GM18909 (cell line): ENCODE measurements at regions not wholly inside any gene's neighbourhood (a gene's known extent, or its start where the extent isn't known, plus 50 kb on each side); places are given as distances from the start of the nearest gene placed in this dataset.
A peak's percentile ranks its signal among the peaks of the same experiment; 100 is the strongest.
"Not testable (repeated sequence)": the region's sequence is repeated elsewhere in the genome, so short reads cannot be mapped to it uniquely, and the experiment has no call there.

Source experiments
- ATAC-seq: cut with Tn5 transposase; IDR thresholded peaks from one replicate; pipeline ENCODE4 v1.9.1; 2021; ENCODE audit warnings: mild to moderate bottlenecking; ENCODE audit not compliant: unreplicated experiment, poor library complexity

DNA sequence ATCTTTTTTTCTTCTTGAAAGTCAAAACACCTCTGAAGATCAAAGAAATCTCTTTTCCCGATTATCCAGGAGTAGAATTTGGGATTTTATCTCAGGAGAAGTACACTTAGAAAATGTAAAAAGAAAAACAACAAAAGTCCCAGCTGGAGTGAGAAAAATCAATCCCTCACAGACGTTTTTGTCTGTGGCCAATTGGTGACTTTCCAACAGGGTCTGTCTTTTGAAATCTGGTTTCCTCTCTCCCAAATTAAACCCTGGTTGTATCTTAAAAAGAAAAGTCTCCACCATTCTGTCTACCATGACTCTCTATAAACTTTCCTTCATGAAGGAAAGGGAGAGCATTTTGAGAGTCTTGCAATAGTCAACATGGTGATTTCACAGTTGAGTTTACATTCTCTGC is 88.1 kb downstream of the DACT1 start:
- no peak for ATAC-seq

GRCh38 chr14:58730792-58731464 is 93.2 kb downstream of the DACT1 start:
- ATAC-seq: no peak

- no peak for ATAC-seq
These were observed 93.9 kb downstream of the DACT1 start for GRCh38 chr14:58731465-58732293.

DNA sequence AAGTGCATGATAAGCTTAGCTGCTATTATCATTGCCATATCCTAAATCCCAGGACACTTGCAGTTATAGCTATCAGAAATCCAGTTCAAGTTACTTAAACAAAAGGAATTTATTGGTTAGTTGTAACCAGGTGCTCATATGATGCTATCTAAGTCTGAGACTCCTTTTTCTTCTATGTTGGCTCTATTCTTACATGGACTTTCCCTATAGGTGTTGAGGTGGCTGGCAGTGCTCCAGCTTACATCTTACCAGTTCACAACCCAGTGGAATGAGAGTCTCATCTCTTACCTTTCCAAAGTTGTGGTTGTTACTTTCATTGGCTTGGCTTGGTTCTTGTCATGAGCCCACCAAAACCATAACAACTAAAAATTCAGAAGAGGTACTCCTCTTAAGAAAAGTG is 94.6 kb downstream of the DACT1 start:
- ATAC-seq: no peak

GRCh38 chr14:58733451-58734208 is 95.9 kb downstream of the DACT1 start:
- peak; percentile 71 for ATAC-seq

- no peak for ATAC-seq
These were observed 97.8 kb downstream of the DACT1 start for GRCh38 chr14:58735596-58735995.

DNA sequence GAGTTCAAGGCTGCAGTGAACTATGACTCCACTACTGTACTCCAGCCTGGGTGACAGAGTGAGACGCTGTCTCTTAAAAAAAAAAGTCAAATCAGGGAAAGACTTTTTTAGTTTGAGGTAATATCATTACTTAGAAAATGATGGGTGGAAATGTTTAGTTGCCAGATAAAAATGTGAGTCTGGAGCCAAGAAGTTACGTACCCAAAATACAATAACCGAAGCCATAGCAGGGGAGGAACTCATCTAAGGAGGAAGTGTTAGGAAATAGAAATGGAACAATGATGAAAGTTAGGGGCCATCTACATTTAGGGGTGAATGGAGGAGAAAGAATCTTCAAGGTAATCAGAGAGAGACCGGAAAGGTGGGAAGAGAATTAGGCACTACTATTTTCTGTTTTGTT is 98.8 kb downstream of the DACT1 start:
- no peak for ATAC-seq

GRCh38 chr14:58737511-58737910 is 99.7 kb downstream of the DACT1 start:
- no peak for ATAC-seq

- no peak for ATAC-seq
These were observed 100.6 kb downstream of the DACT1 start for GRCh38 chr14:58738189-58738836.

- ATAC-seq: no peak
These were observed 101.1 kb downstream of the DACT1 start for GRCh38 chr14:58738876-58739275.

DNA sequence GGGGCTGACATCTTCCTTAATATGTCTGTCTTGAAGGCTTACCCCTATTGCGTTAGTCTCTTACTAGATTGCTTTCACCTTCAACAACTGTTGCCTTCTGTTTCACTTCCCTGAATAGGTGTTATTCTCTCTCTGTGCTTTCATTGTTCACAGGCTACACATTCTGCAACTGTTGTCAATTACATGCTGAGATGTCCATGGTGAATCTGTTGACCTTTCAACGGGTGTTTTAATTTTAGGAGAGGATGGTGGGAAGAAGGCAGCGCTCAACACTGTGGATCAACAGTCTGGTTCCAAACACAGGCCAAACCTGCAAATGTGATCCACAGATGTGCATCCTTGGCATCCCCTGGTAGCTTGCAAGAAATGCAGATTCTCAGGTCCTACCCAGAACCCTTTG is 101.9 kb downstream of the DACT1 start:
- ATAC-seq: peak; percentile 89

GRCh38 chr14:58740379-58740935 is 102.7 kb downstream of the DACT1 start:
- no peak for ATAC-seq

GRCh38 chr14:58744801-58745394 is 107.1 kb downstream of the DACT1 start:
- no peak for ATAC-seq

DNA sequence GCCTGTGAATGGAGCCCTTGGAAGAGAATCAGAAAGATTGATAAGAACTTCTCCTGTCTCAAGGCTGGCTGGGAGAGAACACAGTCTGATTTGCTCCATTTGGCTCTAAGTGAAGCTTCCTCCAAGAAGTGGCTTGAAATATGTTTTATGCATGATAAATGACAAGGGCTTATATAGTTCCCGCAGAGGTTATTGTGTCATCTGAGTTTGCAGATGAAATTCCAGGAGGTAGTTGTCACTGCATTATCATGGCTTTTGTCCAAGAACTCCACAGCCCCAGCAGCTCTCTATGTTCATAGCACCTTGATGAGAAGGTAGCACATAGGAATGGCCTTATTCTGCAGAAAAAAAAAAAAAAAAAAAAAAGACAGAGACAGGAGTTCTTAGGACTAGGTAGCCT is 108.5 kb downstream of the DACT1 start:
- no peak for ATAC-seq

DNA sequence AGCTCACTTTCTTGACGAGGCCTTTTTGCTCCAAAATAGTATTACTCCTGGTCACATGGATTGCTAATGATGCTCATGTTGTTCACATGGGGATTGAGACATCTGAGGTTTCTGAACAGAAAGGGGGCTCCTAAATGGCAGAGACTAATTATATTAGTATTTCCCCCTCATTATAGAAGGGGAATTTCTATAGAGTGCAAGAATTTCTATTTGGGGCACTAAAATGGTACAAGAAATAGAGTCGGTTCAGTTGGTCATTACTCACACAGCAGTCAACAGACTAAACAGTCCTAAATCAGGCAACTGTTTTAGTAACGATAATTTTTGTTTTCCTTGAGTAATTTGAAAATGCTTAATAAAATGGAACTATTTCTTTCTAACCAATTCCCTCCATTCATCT is 108.9 kb downstream of the DACT1 start:
- no peak for ATAC-seq

- ATAC-seq: no peak
These were observed 109.4 kb downstream of the DACT1 start for GRCh38 chr14:58747181-58747580.

DNA sequence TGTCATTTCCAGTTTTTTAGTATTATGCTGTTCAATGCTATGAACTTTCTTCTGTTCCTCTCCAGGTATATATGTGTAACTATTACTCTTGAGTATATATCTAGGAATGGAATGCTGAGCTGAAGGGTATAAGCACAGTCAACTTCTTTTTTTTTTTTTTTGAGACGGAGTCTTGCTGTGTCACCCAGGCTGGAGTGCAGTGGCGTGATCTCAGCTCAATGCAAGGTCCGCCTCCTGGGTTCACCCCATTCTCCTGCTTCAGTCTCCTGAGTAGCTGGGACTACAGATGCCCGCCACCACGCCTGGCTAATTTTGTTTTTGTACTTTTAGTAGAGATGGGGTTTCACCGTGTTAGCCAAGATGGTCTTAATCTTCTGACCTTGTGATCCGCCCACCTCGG is 110.5 kb downstream of the DACT1 start:
- not testable (repeated sequence) for ATAC-seq

GRCh38 chr14:58749066-58749669 is 111.4 kb downstream of the DACT1 start:
- peak; percentile 91 for ATAC-seq
